AG04450 (cell line): ENCODE measurements at regions not wholly inside any gene's neighbourhood (a gene's known extent, or its start where the extent isn't known, plus 50 kb on each side); places are given as distances from the start of the nearest gene placed in this dataset.
"Not testable (repeated sequence)": the region's sequence is repeated elsewhere in the genome, so short reads cannot be mapped to it uniquely, and the experiment has no call there.

Source experiments
- CTCF ChIA-PET: fragments of 300-600, 350-600 bp; formaldehyde crosslinking; extraction: SDS; loops from one replicate; lab custom pipeline; 2022; ENCODE audit warnings: antibody characterized with exemption, inconsistent platforms; lab: Charles Lee
- POLR2A ChIA-PET: fragments of 350-600 bp; formaldehyde crosslinking; extraction: SDS; loops from one replicate; lab custom pipeline; 2021; ENCODE audit warnings: antibody characterized with exemption, inconsistent platforms; lab: Yijun Ruan, JAX
- DNase-seq: peaks from one replicate; pipeline ENCODE4 v3.0.0-alpha.2; 2011; ENCODE audit warnings: low read depth, low spot score
- H3K27ac ChIP-seq: one replicate; pipeline ENCODE4 v1.5.1; 2012; ENCODE audit warnings: low read depth, low read length, control low read depth
- H3K27me3 ChIP-seq: one replicate; pipeline ENCODE4 v1.6.0; 2012; ENCODE audit warnings: low read length; ENCODE audit not compliant: control insufficient read depth, insufficient read depth
- H3K4me3 ChIP-seq: 2 replicates; pipeline ENCODE4 v1.5.1; 2011; ENCODE audit warnings: mild to moderate bottlenecking, low read depth, low read length, control low read depth
- H3K9me3 ChIP-seq: 2 replicates; pipeline ENCODE4 v1.5.1; 2012; ENCODE audit warnings: low read length; ENCODE audit not compliant: control insufficient read depth, insufficient read depth
- CTCF ChIP-seq: IDR thresholded peaks from 2 replicates; pipeline ENCODE4 v1.5.1; 2011; ENCODE audit warnings: low read depth, low read length, control low read depth, inconsistent platforms

GRCh38 chr10:89992575-89992974, 291.2 kb downstream of the KIF20B start:
- DNase-seq = no peak
- ChIA-PET CTCF (no interaction called here), POLR2A (no interaction called here)
- TF ChIP-seq CTCF = no peak
- H3K9me3 ChIP-seq = no peaks in the 10 kb centered on the region
- no peak overlapping the region for H3K4me3 ChIP-seq
- H3K27me3 ChIP-seq = no peaks in the 10 kb centered on the region
- no peak overlapping the region for H3K27ac ChIP-seq

GRCh38 chr10:90007226-90007625, 305.8 kb downstream of the KIF20B start:
- DNase-seq = no peak
- ChIA-PET CTCF (no interaction called here), POLR2A (no interaction called here)

GRCh38 chr10:90011281-90011680, 309.9 kb downstream of the KIF20B start:
- H3K27me3 ChIP-seq, H3K4me3 ChIP-seq, POLR2A ChIA-PET, H3K9me3 ChIP-seq, CTCF ChIA-PET, DNase-seq, H3K27ac ChIP-seq: not testable (repeated sequence)

More at GRCh38 chr10:90007226-90007625, 305.8 kb downstream of the KIF20B start:
- H3K27me3 ChIP-seq = no peaks in the 10 kb centered on the region
- no peak overlapping the region for H3K27ac ChIP-seq
- H3K4me3 ChIP-seq = no peak overlapping the region
- H3K9me3 ChIP-seq = no peaks in the 10 kb centered on the region; the same call in 1 of the 2 replicates
- no peak for TF ChIP-seq CTCF

GRCh38 chr10:90018819-90019218, 317.4 kb downstream of the KIF20B start:
- ChIA-PET CTCF (no interaction called here), POLR2A (no interaction called here)
- no peak overlapping the region for H3K4me3 ChIP-seq
- H3K27ac ChIP-seq = no peak overlapping the region
- DNase-seq = no peak
- H3K27me3 ChIP-seq = no peaks in the 10 kb centered on the region
- no peak for TF ChIP-seq CTCF
- H3K9me3 ChIP-seq = no peaks in the 10 kb centered on the region

- ChIA-PET POLR2A (no interaction called here), CTCF (no interaction called here)
- no peak for TF ChIP-seq CTCF
- Histone ChIP-seq H3K4me3 (no peak overlapping the region), H3K27me3 (no peaks in the 10 kb centered on the region), H3K27ac (no peak overlapping the region), H3K9me3 (no peaks in the 10 kb centered on the region)
- DNase-seq = no peak
Observed at GRCh38 chr10:90020506-90020905, 319.1 kb downstream of the KIF20B start.

- POLR2A ChIA-PET = no interaction called here
- no peaks in the 10 kb centered on the region for H3K9me3 ChIP-seq
- TF ChIP-seq CTCF = no peak
- DNase-seq = no peak
- H3K4me3 ChIP-seq = no peak overlapping the region
- H3K27me3 ChIP-seq = no peaks in the 10 kb centered on the region
- CTCF ChIA-PET = no interaction called here
- no peak overlapping the region for H3K27ac ChIP-seq
Observed at GRCh38 chr10:90023950-90024349, 322.6 kb downstream of the KIF20B start.
